ENCODE measurements at regions not wholly inside any gene's neighbourhood (a gene's known extent, or its start where the extent isn't known, plus 50 kb on each side); places are given as distances from the start of the nearest gene placed in this dataset.

DNA sequence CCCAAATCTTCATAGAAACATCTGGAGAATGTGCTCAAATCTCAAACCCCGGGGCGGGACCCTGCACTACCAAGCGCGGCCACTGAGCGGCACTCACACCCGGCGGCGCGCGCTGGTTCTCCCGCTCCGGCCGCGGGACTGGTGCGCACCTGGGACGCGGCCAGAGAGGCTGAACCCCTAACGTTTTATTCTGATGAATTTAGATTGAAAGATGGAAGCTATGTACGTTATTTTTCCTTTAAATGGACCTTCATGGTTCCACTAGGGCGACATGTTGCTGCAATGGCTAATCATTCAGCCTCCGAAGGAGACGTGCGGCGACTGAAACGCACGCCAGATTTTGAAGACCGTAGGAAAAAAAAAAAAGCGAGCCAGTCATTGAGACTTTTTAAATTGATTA lies 107.0 kb upstream of the INSIG1 start:
- DNase-seq (ENCODE audit: low read depth in 1 of 2, low spot score in 1 of 2): peak in 1 of 2 experiments; percentile 23
- TF ChIP-seq SPI1 (IDR thresholded peaks at IDR 0.05; ENCODE audit: borderline replicate concordance, low read depth): no peak
- TF ChIP-seq CTCF (IDR thresholded peaks at IDR 0.05; ENCODE audit: insufficient read depth, low read length): peak; percentile 37
- Histone ChIP-seq H3K27ac (replicated peaks) (no peak overlapping the region), H3K27me3 (ENCODE audit: insufficient read depth, poor library complexity, severe bottlenecking) (no peaks in the 10 kb centered on the region), H3K4me3 (replicated peaks; ENCODE audit: insufficient read depth, low read length) (no peak overlapping the region)

GRCh38 chr7:155191137-155191536 lies 106.5 kb upstream of the INSIG1 start:
- no peak for TF ChIP-seq GABPA (IDR thresholded peaks at IDR 0.05; ENCODE audit: low read depth)
- TF ChIP-seq, protein P1, sequence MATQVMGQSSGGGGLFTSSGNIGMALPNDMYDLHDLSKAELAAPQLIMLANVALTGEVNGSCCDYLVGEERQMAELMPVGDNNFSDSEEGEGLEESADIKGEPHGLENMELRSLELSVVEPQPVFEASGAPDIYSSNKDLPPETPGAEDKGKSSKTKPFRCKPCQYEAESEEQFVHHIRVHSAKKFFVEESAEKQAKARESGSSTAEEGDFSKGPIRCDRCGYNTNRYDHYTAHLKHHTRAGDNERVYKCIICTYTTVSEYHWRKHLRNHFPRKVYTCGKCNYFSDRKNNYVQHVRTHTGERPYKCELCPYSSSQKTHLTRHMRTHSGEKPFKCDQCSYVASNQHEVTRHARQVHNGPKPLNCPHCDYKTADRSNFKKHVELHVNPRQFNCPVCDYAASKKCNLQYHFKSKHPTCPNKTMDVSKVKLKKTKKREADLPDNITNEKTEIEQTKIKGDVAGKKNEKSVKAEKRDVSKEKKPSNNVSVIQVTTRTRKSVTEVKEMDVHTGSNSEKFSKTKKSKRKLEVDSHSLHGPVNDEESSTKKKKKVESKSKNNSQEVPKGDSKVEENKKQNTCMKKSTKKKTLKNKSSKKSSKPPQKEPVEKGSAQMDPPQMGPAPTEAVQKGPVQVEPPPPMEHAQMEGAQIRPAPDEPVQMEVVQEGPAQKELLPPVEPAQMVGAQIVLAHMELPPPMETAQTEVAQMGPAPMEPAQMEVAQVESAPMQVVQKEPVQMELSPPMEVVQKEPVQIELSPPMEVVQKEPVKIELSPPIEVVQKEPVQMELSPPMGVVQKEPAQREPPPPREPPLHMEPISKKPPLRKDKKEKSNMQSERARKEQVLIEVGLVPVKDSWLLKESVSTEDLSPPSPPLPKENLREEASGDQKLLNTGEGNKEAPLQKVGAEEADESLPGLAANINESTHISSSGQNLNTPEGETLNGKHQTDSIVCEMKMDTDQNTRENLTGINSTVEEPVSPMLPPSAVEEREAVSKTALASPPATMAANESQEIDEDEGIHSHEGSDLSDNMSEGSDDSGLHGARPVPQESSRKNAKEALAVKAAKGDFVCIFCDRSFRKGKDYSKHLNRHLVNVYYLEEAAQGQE (IDR thresholded peaks at IDR 0.05; ENCODE audit: insufficient replicate concordance, low read depth): no peak
- Histone ChIP-seq H3K27me3 (ENCODE audit: insufficient read depth, poor library complexity, severe bottlenecking) (no peaks in the 10 kb centered on the region), H3K4me3 (replicated peaks; ENCODE audit: insufficient read depth, low read length) (no peak overlapping the region), H3K27ac (replicated peaks) (no peak overlapping the region)
- DNase-seq (ENCODE audit: low read depth in 1 of 2, low spot score in 1 of 2): no peak

GRCh38 chr7:155191901-155192478 lies 105.7 kb upstream of the INSIG1 start:
- DNase-seq (ENCODE audit: low read depth in 1 of 2, low spot score in 1 of 2): no peak
- H3K4me3 ChIP-seq (replicated peaks; ENCODE audit: insufficient read depth, low read length): no peak overlapping the region
- no peak overlapping the region for H3K27ac ChIP-seq (replicated peaks)
- no peaks in the 10 kb centered on the region for H3K27me3 ChIP-seq (ENCODE audit: insufficient read depth, poor library complexity, severe bottlenecking)
- TF ChIP-seq SPI1 (IDR thresholded peaks at IDR 0.05; ENCODE audit: borderline replicate concordance, low read depth) (no peak), GABPA (IDR thresholded peaks at IDR 0.05; ENCODE audit: low read depth) (no peak), POLR2AphosphoS5 (IDR thresholded peaks at IDR 0.05; ENCODE audit: low read depth) (no peak), CTCF (IDR thresholded peaks at IDR 0.05; ENCODE audit: insufficient read depth, low read length) (no peak)
- TF ChIP-seq, protein P1 (IDR thresholded peaks at IDR 0.05; ENCODE audit: insufficient replicate concordance, low read depth): no peak

DNA sequence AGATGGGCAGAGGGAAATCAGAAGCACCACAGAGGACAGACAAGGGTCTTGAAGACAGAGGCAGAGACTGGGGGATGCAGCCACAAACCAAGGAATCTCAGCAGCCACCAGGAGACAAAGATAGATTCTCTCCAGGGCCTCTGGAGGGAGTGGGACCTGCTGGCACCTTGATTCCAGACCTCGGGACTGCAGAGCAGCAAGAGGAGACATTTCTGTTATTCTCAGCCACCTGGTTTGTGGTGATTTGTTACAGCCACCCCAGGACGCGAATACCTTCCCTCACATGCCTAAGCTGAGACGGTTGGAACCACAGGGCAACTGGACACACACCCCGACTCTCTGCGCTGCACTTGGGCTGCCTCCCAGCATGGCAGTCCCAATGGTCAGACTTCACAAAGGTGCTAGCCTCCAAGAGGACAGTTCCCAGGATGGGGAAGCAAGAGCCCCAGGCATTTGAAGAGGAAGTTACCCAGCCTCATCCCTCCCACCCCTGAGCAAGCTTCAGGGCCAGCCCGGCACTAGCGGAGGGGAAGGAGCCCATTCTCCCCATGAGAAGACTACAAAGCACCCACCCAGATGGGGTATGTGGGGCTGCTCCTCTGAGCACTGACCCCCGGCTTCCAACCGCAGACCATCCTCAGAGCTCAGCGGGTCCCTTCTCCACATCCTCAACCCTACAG lies 104.6 kb upstream of the INSIG1 start:
- no peak for DNase-seq (ENCODE audit: low read depth in 1 of 2, low spot score in 1 of 2)
- TF ChIP-seq POLR2AphosphoS5 (IDR thresholded peaks at IDR 0.05; ENCODE audit: low read depth): no peak
- TF ChIP-seq, protein P1 (IDR thresholded peaks at IDR 0.05; ENCODE audit: insufficient replicate concordance, low read depth): no peak
- no peak for TF ChIP-seq SPI1 (IDR thresholded peaks at IDR 0.05; ENCODE audit: borderline replicate concordance, low read depth)
- TF ChIP-seq CTCF (IDR thresholded peaks at IDR 0.05; ENCODE audit: insufficient read depth, low read length): no peak
- no peak for TF ChIP-seq GABPA (IDR thresholded peaks at IDR 0.05; ENCODE audit: low read depth)
- H3K4me3 ChIP-seq (replicated peaks; ENCODE audit: insufficient read depth, low read length): no peak overlapping the region
- H3K27me3 ChIP-seq (ENCODE audit: insufficient read depth, poor library complexity, severe bottlenecking): no peaks in the 10 kb centered on the region
- H3K27ac ChIP-seq (replicated peaks): no peak overlapping the region

All from HL-60 (cell line).